HG03342 (cell line): ENCODE measurements at regions not wholly inside any gene's neighbourhood (a gene's known extent, or its start where the extent isn't known, plus 50 kb on each side); places are given as distances from the start of the nearest gene placed in this dataset.

ENCODE experiments used
- ATAC-seq: cut with Tn5 transposase; IDR thresholded peaks from one replicate; pipeline ENCODE4 v1.9.1; 2021; ENCODE audit warnings: mild to moderate bottlenecking, moderate library complexity; ENCODE audit not compliant: unreplicated experiment

DNA sequence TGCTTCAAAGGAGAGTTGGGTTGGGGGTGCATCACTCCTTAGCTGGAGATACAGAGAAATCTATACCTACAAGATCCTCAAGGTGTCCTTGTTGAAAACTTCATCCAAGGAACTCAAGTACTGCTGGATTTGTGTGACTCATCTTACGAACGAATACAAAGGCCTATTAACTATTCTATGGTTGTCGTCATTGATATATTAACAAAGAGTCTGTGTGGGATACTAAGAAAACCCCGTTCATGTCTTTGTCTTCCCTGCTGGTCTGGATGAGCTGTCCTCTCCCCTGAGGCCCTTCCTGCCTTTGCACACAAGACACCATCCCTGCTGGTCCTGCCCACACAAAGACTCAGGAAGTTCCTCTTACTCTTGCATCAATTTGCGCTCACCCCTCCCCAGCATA lies 54.9 kb upstream of the IRF2 start:
- no peak for ATAC-seq

DNA sequence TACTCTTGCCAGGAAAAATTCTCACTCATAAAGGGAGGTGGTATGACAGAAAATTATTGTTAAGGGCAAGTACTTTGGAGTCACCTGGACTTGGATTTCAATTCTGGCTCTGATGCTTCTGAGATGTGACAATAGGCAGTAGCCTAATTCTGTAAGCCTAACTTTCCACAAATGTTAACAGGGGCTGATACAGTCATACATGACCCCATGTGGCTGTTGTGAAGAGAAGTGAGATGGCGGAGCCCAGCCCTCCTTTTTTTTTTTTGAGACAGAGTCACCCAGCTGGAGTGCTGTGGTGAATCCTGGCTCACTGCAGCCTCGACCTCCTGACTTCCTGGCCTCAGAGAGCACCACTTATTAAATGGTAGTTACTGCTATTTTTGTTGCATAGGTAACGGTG lies 54.4 kb upstream of the IRF2 start:
- no peak for ATAC-seq

DNA sequence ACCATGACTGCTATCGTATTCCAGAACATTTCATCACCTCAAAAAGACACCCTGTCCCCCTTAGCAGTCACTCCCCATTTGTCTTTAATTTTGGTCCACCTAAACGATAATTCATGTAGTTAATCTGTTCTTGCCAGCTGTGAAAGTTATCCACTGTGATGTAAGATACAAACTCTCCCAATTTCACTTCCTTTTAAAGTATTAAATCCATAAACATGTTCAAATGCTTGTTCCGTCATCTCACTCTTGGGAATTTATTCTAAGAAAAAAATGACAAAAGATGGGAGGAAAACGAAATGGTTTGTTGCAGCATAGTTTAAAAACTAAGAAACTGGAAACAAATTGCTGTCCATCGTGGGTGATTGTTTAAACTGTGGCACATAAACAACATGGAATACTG lies 53.7 kb upstream of the IRF2 start:
- ATAC-seq, result no peak

DNA sequence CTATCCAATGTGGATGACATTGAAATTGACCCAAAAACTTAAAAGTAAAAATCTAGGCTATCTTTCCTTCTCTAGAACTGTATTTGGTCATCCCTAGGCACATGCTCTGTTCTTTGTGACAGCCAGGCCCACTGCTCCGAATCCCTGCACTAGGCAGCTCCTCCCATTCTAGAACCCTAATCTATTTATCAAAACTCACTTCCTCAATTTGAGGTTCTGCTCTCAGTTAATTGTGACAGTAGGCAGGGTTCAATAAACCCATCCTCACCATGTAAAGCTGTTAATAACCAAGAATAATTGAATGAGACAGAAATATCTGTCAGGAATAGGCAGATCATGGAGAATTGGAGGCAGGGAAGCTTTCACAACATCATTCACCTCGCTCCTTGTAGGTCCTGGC lies 51.9 kb upstream of the IRF2 start:
- ATAC-seq, result no peak
